Endodermal cell (in vitro differentiated cells): ENCODE measurements at regions not wholly inside any gene's neighbourhood (a gene's known extent, or its start where the extent isn't known, plus 50 kb on each side); places are given as distances from the start of the nearest gene placed in this dataset.

Source experiments
- DNase-seq: peaks from one replicate; pipeline ENCODE4 v3.0.0-alpha.2; 2017
- H3K27ac ChIP-seq: 2 replicates; pipeline ENCODE4 v1.5.1; 2013; ENCODE audit warnings: mild to moderate bottlenecking, low read depth, low read length, moderate library complexity
- H3K27me3 ChIP-seq: 2 replicates; pipeline ENCODE4 v1.6.1; 2013; ENCODE audit warnings: mild to moderate bottlenecking, low read length, moderate library complexity; ENCODE audit not compliant: insufficient read depth, control insufficient read depth, poor library complexity, severe bottlenecking
- H3K36me3 ChIP-seq: 2 replicates; pipeline ENCODE4 v1.7.0; 2013; ENCODE audit warnings: mild to moderate bottlenecking, low read length, moderate library complexity; ENCODE audit not compliant: control insufficient read depth, insufficient read depth
- H3K4me1 ChIP-seq: one replicate; pipeline ENCODE4 v1.7.0; 2013; ENCODE audit warnings: low read length; ENCODE audit not compliant: control insufficient read depth, insufficient read depth
- H3K4me3 ChIP-seq: 2 replicates; pipeline ENCODE4 v1.5.1; 2013; ENCODE audit warnings: mild to moderate bottlenecking, low read length, moderate library complexity
- H3K9ac ChIP-seq: 2 replicates; pipeline ENCODE4 v1.6.1; 2013; ENCODE audit warnings: mild to moderate bottlenecking, low read length, moderate library complexity; ENCODE audit not compliant: poor library complexity, severe bottlenecking; ENCODE audit errors: extremely low read depth
- H3K9me3 ChIP-seq: 2 replicates; pipeline ENCODE4 v1.6.1; 2013; ENCODE audit warnings: mild to moderate bottlenecking, low read length, moderate library complexity; ENCODE audit not compliant: control insufficient read depth
- H3K27ac Mint-ChIP-seq: 2 replicates; pipeline ENCODE4 v1.8.0; 2020; ENCODE audit warnings: mixed read lengths
- H3K27me3 Mint-ChIP-seq: 2 replicates; pipeline ENCODE4 v1.8.0; 2021; ENCODE audit warnings: mild to moderate bottlenecking, mixed read lengths; ENCODE audit not compliant: insufficient read depth
- H3K36me3 Mint-ChIP-seq: 2 replicates; pipeline ENCODE4 v1.8.0; 2020; ENCODE audit warnings: low read depth, mixed read lengths
- H3K4me1 Mint-ChIP-seq: 2 replicates; pipeline ENCODE4 v1.8.0; 2020; ENCODE audit warnings: mixed read lengths
- H3K4me3 Mint-ChIP-seq: 2 replicates; pipeline ENCODE4 v1.8.0; 2020; ENCODE audit warnings: mild to moderate bottlenecking, moderate library complexity, mixed read lengths
- H3K9me3 Mint-ChIP-seq: 2 replicates; pipeline ENCODE4 v1.8.0; 2020; ENCODE audit warnings: mild to moderate bottlenecking, mixed read lengths
- CTCF ChIP-seq: fragments of 200-600 bp; sonication (generic); conservative IDR thresholded peaks from 2 replicates; pipeline ENCODE4 v1.5.0; 2021; ENCODE audit warnings: antibody characterized with exemption, mild to moderate bottlenecking
- WGBS, 2 experiments: methylation state at CpG; one replicate each; pipeline versions ENCODE4 v1.1.5 to v1.1.7; 2013; ENCODE audit warnings: missing lambda C conversion rate in 2 of 2, mixed read lengths in 1 of 2; ENCODE audit not compliant: insufficient coverage in 1 of 2, insufficient read length in 1 of 2; 5-methylcytosine and 5-hydroxymethylcytosine counted together

GRCh38 chr6:112459758-112460304, 112.7 kb downstream of the RFPL4B start:
- H3K27me3 Mint-ChIP-seq = no peaks in the 10 kb centered on the region
- Histone ChIP-seq H3K36me3 (no peaks in the 10 kb centered on the region), H3K9ac (no peak overlapping the region), H3K27ac (no peak overlapping the region), H3K4me1 (no peaks in the 10 kb centered on the region), H3K4me3 (no peak overlapping the region), H3K9me3 (no peaks in the 10 kb centered on the region), H3K27me3 (no peaks in the 10 kb centered on the region)
- H3K4me3 Mint-ChIP-seq = no peak overlapping the region
- no peak overlapping the region for H3K27ac Mint-ChIP-seq
- 83 to 89% methylated on average over 1 of the region's 2 CpGs for WGBS, 2 experiments
- no peak for DNase-seq
- no peaks in the 10 kb centered on the region for H3K36me3 Mint-ChIP-seq
- no peaks in the 10 kb centered on the region for H3K9me3 Mint-ChIP-seq
- TF ChIP-seq CTCF = no peak
- H3K4me1 Mint-ChIP-seq = no peaks in the 10 kb centered on the region

GRCh38 chr6:112464901-112465665, 118.0 kb downstream of the RFPL4B start:
- Mint-ChIP-seq H3K4me1 (no peaks in the 10 kb centered on the region), H3K4me3 (no peak overlapping the region), H3K9me3 (no peaks in the 10 kb centered on the region), H3K36me3 (no peaks in the 10 kb centered on the region), H3K27ac (no peak overlapping the region), H3K27me3 (no peaks in the 10 kb centered on the region)
- TF ChIP-seq CTCF = no peak
- no peak for DNase-seq
- H3K9ac ChIP-seq = no peak overlapping the region
- H3K27me3 ChIP-seq = no peaks in the 10 kb centered on the region
- no peaks in the 10 kb centered on the region for H3K36me3 ChIP-seq
- no peaks in the 10 kb centered on the region for H3K9me3 ChIP-seq
- no peak overlapping the region for H3K4me3 ChIP-seq
- 83 to 93% methylated on average over 5 to 8 of the region's 8 CpGs for WGBS, 2 experiments
- no peaks in the 10 kb centered on the region for H3K4me1 ChIP-seq
- no peak overlapping the region for H3K27ac ChIP-seq

DNA sequence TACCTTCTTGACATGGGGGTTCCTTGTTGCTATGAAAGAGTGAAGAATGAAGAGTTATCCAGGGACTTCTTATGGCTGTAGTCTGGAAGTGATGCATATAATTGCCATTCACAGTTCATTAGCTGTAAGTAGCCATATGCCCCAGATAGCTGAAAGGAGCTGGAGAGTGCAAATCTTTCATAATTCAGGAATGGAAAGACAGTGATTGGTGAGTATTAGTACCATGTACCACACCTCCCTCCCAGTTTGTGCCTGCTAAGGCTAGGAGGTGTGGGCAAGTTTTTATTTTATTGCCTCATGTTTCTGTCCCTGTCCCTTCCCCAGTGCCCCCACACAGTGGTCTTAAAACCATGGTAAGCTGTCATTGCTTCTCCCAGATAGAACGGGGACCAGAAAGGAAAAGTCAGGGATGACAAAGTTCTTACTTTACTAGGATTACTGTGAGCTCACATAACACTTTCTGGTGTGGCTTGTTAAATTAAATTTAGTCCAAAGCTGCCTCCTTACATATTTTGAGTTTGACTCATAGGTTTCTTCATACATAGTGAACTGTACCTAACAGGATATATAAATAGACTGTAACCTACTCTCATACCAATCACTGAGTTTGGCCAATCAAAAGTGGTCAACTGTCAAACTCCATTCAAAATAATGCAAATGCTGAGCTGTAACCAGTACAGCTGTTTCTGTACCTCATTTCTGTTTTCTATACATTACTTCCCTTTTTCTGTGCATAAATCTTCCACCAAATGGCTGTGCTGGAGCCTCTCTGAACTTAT, 119.4 kb downstream of the RFPL4B start:
- Mint-ChIP-seq H3K4me1 (no peaks in the 10 kb centered on the region), H3K36me3 (no peaks in the 10 kb centered on the region), H3K27ac (no peak overlapping the region), H3K9me3 (no peaks in the 10 kb centered on the region), H3K27me3 (no peaks in the 10 kb centered on the region), H3K4me3 (no peak overlapping the region)
- WGBS, 2 experiments = 90 to 100% methylated on average over 1 of the region's 1 CpG
- no peaks in the 10 kb centered on the region for H3K4me1 ChIP-seq
- H3K9ac ChIP-seq = no peak overlapping the region
- no peak for DNase-seq
- H3K27ac ChIP-seq = no peak overlapping the region
- no peaks in the 10 kb centered on the region for H3K9me3 ChIP-seq
- H3K4me3 ChIP-seq = no peak overlapping the region
- no peaks in the 10 kb centered on the region for H3K27me3 ChIP-seq
- H3K36me3 ChIP-seq = no peaks in the 10 kb centered on the region
- TF ChIP-seq CTCF = no peak
